Left hindlimb (tissue), 1 donor: ENCODE measurements at regions not wholly inside any gene's neighbourhood (a gene's known extent, or its start where the extent isn't known, plus 50 kb on each side); places are given as distances from the start of the nearest gene placed in this dataset.

ENCODE experiments used
- DNase-seq: peaks from one replicate; pipeline ENCODE4 v3.0.0-alpha.2; 2018

- peak; percentile 39 for DNase-seq
Observed at GRCh38 chr17:45729294-45729907, 54.7 kb upstream of the CRHR1 start.

- no peak for DNase-seq
Observed at GRCh38 chr17:45730192-45730591, 53.9 kb upstream of the CRHR1 start.

- DNase-seq, result no peak
Observed at GRCh38 chr17:45731459-45731858, 52.7 kb upstream of the CRHR1 start.

GRCh38 chr17:45732926-45733505, 51.1 kb upstream of the CRHR1 start:
- no peak for DNase-seq

DNA sequence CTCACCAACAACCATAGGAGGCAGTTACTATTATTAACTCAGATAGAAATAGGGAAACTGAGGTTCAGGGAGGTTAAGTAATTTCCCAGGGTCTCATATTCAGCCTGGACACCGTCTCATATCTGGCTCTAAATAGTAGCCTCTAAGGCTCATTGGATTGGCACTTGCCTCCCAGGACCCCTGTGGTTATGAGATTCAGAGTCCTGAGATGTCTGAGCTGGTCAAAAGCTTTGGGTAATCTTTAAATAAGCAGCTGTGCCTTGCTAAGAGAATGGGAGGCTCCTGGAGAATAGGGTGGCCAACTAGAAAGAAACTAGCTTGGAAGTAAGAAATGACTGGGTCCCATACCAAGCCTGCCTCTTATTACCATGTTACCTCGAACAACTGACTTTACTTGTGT, 50.3 kb upstream of the CRHR1 start:
- no peak for DNase-seq
